ENCODE measurements at regions not wholly inside any gene's neighbourhood (a gene's known extent, or its start where the extent isn't known, plus 50 kb on each side); places are given as distances from the start of the nearest gene placed in this dataset.
"Not testable (repeated sequence)": the region's sequence is repeated elsewhere in the genome, so short reads cannot be mapped to it uniquely, and the experiment has no call there.

GRCh38 chr17:77066726-77067409 lies 73.9 kb upstream of the SEC14L1 start:
- H3K27me3 ChIP-seq (ENCODE audit: insufficient read depth, low read length); H3K9ac ChIP-seq (ENCODE audit: low read depth, low read length); H3K4me3 ChIP-seq (ENCODE audit: low read length); H3K4me1 ChIP-seq (ENCODE audit: insufficient read depth, low read length); H3K9me3 ChIP-seq (ENCODE audit: insufficient read depth, low read depth, low read length); H3K27ac ChIP-seq (ENCODE audit: low read depth, low read length); H3K36me3 ChIP-seq (ENCODE audit: insufficient read depth, low read length): not testable (repeated sequence)
- WGBS = 23% methylated on average over 9 of the region's 10 CpGs

GRCh38 chr17:77068915-77069314 lies 71.9 kb upstream of the SEC14L1 start:
- no peak overlapping the region for H3K4me3 ChIP-seq (ENCODE audit: low read length)
- H3K9me3 ChIP-seq (ENCODE audit: insufficient read depth, low read depth, low read length) = no peaks in the 10 kb centered on the region
- H3K36me3 ChIP-seq (ENCODE audit: insufficient read depth, low read length) = no peaks in the 10 kb centered on the region
- H3K27ac ChIP-seq (ENCODE audit: low read depth, low read length) = no peak overlapping the region
- H3K9ac ChIP-seq (ENCODE audit: low read depth, low read length) = no peak overlapping the region
- WGBS = 87% methylated on average over 2 of the region's 2 CpGs
- no peaks in the 10 kb centered on the region for H3K4me1 ChIP-seq (ENCODE audit: insufficient read depth, low read length)
- no peaks in the 10 kb centered on the region for H3K27me3 ChIP-seq (ENCODE audit: insufficient read depth, low read length)

GRCh38 chr17:77070888-77071279 lies 69.9 kb upstream of the SEC14L1 start:
- Histone ChIP-seq H3K27ac (ENCODE audit: low read depth, low read length) (no peak overlapping the region), H3K27me3 (ENCODE audit: insufficient read depth, low read length) (no peaks in the 10 kb centered on the region), H3K36me3 (ENCODE audit: insufficient read depth, low read length) (no peaks in the 10 kb centered on the region), H3K4me1 (ENCODE audit: insufficient read depth, low read length) (no peaks in the 10 kb centered on the region), H3K9me3 (ENCODE audit: insufficient read depth, low read depth, low read length) (no peaks in the 10 kb centered on the region), H3K4me3 (ENCODE audit: low read length) (no peak overlapping the region), H3K9ac (ENCODE audit: low read depth, low read length) (no peak overlapping the region)
- WGBS = 88% methylated on average over 5 of the region's 6 CpGs

- Histone ChIP-seq H3K27ac (ENCODE audit: low read depth, low read length) (no peak overlapping the region), H3K27me3 (ENCODE audit: insufficient read depth, low read length) (no peaks in the 10 kb centered on the region), H3K9me3 (ENCODE audit: insufficient read depth, low read depth, low read length) (no peaks in the 10 kb centered on the region), H3K9ac (ENCODE audit: low read depth, low read length) (no peak overlapping the region), H3K36me3 (ENCODE audit: insufficient read depth, low read length) (no peaks in the 10 kb centered on the region), H3K4me1 (ENCODE audit: insufficient read depth, low read length) (no peaks in the 10 kb centered on the region), H3K4me3 (ENCODE audit: low read length) (no peak overlapping the region)
Measured at GRCh38 chr17:77071925-77072490, 68.8 kb upstream of the SEC14L1 start.

GRCh38 chr17:77072670-77073069 lies 68.1 kb upstream of the SEC14L1 start:
- no peaks in the 10 kb centered on the region for H3K27me3 ChIP-seq (ENCODE audit: insufficient read depth, low read length)
- 78% methylated on average over 4 of the region's 4 CpGs for WGBS

GRCh38 chr17:77074681-77075080 lies 66.1 kb upstream of the SEC14L1 start:
- H3K4me3 ChIP-seq (ENCODE audit: low read length) = no peak overlapping the region
- H3K9me3 ChIP-seq (ENCODE audit: insufficient read depth, low read depth, low read length) = no peaks in the 10 kb centered on the region
- no peaks in the 10 kb centered on the region for H3K36me3 ChIP-seq (ENCODE audit: insufficient read depth, low read length)
- no peaks in the 10 kb centered on the region for H3K27me3 ChIP-seq (ENCODE audit: insufficient read depth, low read length)
- no peaks in the 10 kb centered on the region for H3K4me1 ChIP-seq (ENCODE audit: insufficient read depth, low read length)
- WGBS = 92% methylated on average over 12 of the region's 12 CpGs
- no peak overlapping the region for H3K9ac ChIP-seq (ENCODE audit: low read depth, low read length)
- H3K27ac ChIP-seq (ENCODE audit: low read depth, low read length) = no peak overlapping the region

More at GRCh38 chr17:77072670-77073069, 68.1 kb upstream of the SEC14L1 start:
- H3K36me3 ChIP-seq (ENCODE audit: insufficient read depth, low read length) = no peaks in the 10 kb centered on the region
- no peak overlapping the region for H3K27ac ChIP-seq (ENCODE audit: low read depth, low read length)
- no peak overlapping the region for H3K9ac ChIP-seq (ENCODE audit: low read depth, low read length)
- H3K4me1 ChIP-seq (ENCODE audit: insufficient read depth, low read length) = no peaks in the 10 kb centered on the region
- no peak overlapping the region for H3K4me3 ChIP-seq (ENCODE audit: low read length)
- H3K9me3 ChIP-seq (ENCODE audit: insufficient read depth, low read depth, low read length) = no peaks in the 10 kb centered on the region

- Histone ChIP-seq H3K4me3 (ENCODE audit: low read length) (no peak overlapping the region), H3K36me3 (ENCODE audit: insufficient read depth, low read length) (no peaks in the 10 kb centered on the region), H3K27me3 (ENCODE audit: insufficient read depth, low read length) (no peaks in the 10 kb centered on the region), H3K4me1 (ENCODE audit: insufficient read depth, low read length) (no peaks in the 10 kb centered on the region), H3K9ac (ENCODE audit: low read depth, low read length) (no peak overlapping the region), H3K27ac (ENCODE audit: low read depth, low read length) (no peak overlapping the region), H3K9me3 (ENCODE audit: insufficient read depth, low read depth, low read length) (no peaks in the 10 kb centered on the region)
- WGBS = 67% methylated on average over 14 of the region's 14 CpGs
Measured at GRCh38 chr17:77076124-77076830, 64.5 kb upstream of the SEC14L1 start.

- Histone ChIP-seq H3K4me1 (ENCODE audit: insufficient read depth, low read length) (no peaks in the 10 kb centered on the region), H3K27ac (ENCODE audit: low read depth, low read length) (no peak overlapping the region)
- WGBS = 84% methylated on average over 5 of the region's 5 CpGs
Measured at GRCh38 chr17:77083531-77083930, 57.2 kb upstream of the SEC14L1 start.

GRCh38 chr17:77085926-77086432 lies 54.8 kb upstream of the SEC14L1 start:
- H3K4me1 ChIP-seq (ENCODE audit: insufficient read depth, low read length) = no peaks in the 10 kb centered on the region

More at GRCh38 chr17:77083531-77083930, 57.2 kb upstream of the SEC14L1 start:
- H3K36me3 ChIP-seq (ENCODE audit: insufficient read depth, low read length) = no peaks in the 10 kb centered on the region
- no peak overlapping the region for H3K9ac ChIP-seq (ENCODE audit: low read depth, low read length)
- H3K9me3 ChIP-seq (ENCODE audit: insufficient read depth, low read depth, low read length) = no peaks in the 10 kb centered on the region
- no peak overlapping the region for H3K4me3 ChIP-seq (ENCODE audit: low read length)
- no peaks in the 10 kb centered on the region for H3K27me3 ChIP-seq (ENCODE audit: insufficient read depth, low read length)

GRCh38 chr17:77086433-77087010 lies 54.2 kb upstream of the SEC14L1 start:
- peaks cover 11% of the 10 kb centered on the region; the same call in 1 of the 2 replicates for H3K36me3 ChIP-seq (ENCODE audit: insufficient read depth, low read length)
- no peak overlapping the region for H3K4me3 ChIP-seq (ENCODE audit: low read length)
- H3K9ac ChIP-seq (ENCODE audit: low read depth, low read length) = no peak overlapping the region

More at GRCh38 chr17:77085926-77086432, 54.8 kb upstream of the SEC14L1 start:
- Histone ChIP-seq H3K36me3 (ENCODE audit: insufficient read depth, low read length) (0 out of 2 replicates have a peak, but pooled peaks cover 8% of the 10 kb centered on the region), H3K27me3 (ENCODE audit: insufficient read depth, low read length) (no peaks in the 10 kb centered on the region), H3K27ac (ENCODE audit: low read depth, low read length) (no peak overlapping the region), H3K9ac (ENCODE audit: low read depth, low read length) (no peak overlapping the region), H3K9me3 (ENCODE audit: insufficient read depth, low read depth, low read length) (no peaks in the 10 kb centered on the region), H3K4me3 (ENCODE audit: low read length) (no peak overlapping the region)
- WGBS = 84% methylated on average over 8 of the region's 8 CpGs

More at GRCh38 chr17:77086433-77087010, 54.2 kb upstream of the SEC14L1 start:
- Histone ChIP-seq H3K4me1 (ENCODE audit: insufficient read depth, low read length) (no peaks in the 10 kb centered on the region), H3K9me3 (ENCODE audit: insufficient read depth, low read depth, low read length) (no peaks in the 10 kb centered on the region), H3K27ac (ENCODE audit: low read depth, low read length) (no peak overlapping the region), H3K27me3 (ENCODE audit: insufficient read depth, low read length) (no peaks in the 10 kb centered on the region)
- WGBS = 25% methylated on average over 11 of the region's 11 CpGs
